ENCODE measurements at regions not wholly inside any gene's neighbourhood (a gene's known extent, or its start where the extent isn't known, plus 50 kb on each side); places are given as distances from the start of the nearest gene placed in this dataset.

GRCh38 chr12:23426328-23426727, 523.1 kb downstream of the SOX5 start:
- no peak for TF ChIP-seq CTCF (IDR thresholded peaks at IDR 0.05 in 8 of 11, conservative IDR thresholded peaks at IDR 0.05 in 3 of 11)
- TF ChIP-seq POLR2AphosphoS5 (IDR thresholded peaks at IDR 0.05): no peak

Data from spleen (tissue), 7 donors.